ENCODE measurements at regions not wholly inside any gene's neighbourhood (a gene's known extent, or its start where the extent isn't known, plus 50 kb on each side); places are given as distances from the start of the nearest gene placed in this dataset.

- no peak overlapping the region for H2BK5ac ChIP-seq (ENCODE audit: insufficient read length, low read length)
- no peak overlapping the region for H2AFZ ChIP-seq (ENCODE audit: low read length)
- Mint-ChIP-seq H3K36me3 (ENCODE audit: insufficient read depth in 1 of 3, low read depth in 3 of 3) (peaks cover 6 to 52% (median 13%) of the 10 kb centered on the region in 3 experiments), H3K9me3 (peaks cover 34 to 40% of the 10 kb centered on the region in 2 experiments), H3K27me3 (ENCODE audit: low read depth) (no peaks in the 10 kb centered on the region; the same call in 1 of the 2 replicates), H3K4me3 (no peak overlapping the region), H3K4me1 (peaks cover 23 to 32% of the 10 kb centered on the region in 2 experiments), H3K27ac (peak overlapping the region; percentile 26 to 74 (median 72); a peak in 5 of 7 replicates)
- H4K8ac ChIP-seq (replicated peaks; ENCODE audit: insufficient read length, low read depth, low read length) = no peak overlapping the region
- H3K27me3 ChIP-seq (ENCODE audit: insufficient read depth, low read length) = no peaks in the 10 kb centered on the region
- no peak overlapping the region for H3K14ac ChIP-seq (ENCODE audit: insufficient read depth, low read length)
- H3K23ac ChIP-seq (ENCODE audit: insufficient read length, low read depth, low read length) = no peak overlapping the region
- H3K4me1 ChIP-seq (ENCODE audit: insufficient read depth, low read length) = no peaks in the 10 kb centered on the region
- no peak for TF ChIP-seq CTCF (conservative IDR thresholded peaks at IDR 0.05)
- WGBS (ENCODE audit: extremely low coverage, insufficient read length, low lambda C conversion rate) = no CpG with 5 or more reads among the region's 4 CpGs
- peak; percentile 65 for DNase-seq
- no peak overlapping the region for H3T11ph ChIP-seq (ENCODE audit: low read length)
- no peaks in the 10 kb centered on the region for H4K20me1 ChIP-seq (ENCODE audit: control insufficient read depth, insufficient read depth, insufficient read length)
- H4K5ac ChIP-seq (ENCODE audit: insufficient read length, low read depth, low read length) = no peak overlapping the region
- H3K23me2 ChIP-seq (ENCODE audit: insufficient read length, low read depth, low read length, poor library complexity, severe bottlenecking) = no peaks in the 10 kb centered on the region
- no peak overlapping the region for H2BK120ac ChIP-seq (ENCODE audit: low read depth, low read length, poor library complexity, severe bottlenecking)
- no peak overlapping the region for H3K18ac ChIP-seq (ENCODE audit: insufficient read length, low read depth, low read length)
- H3K9ac ChIP-seq (ENCODE audit: extremely low read depth, insufficient read length, low read length) = no peak overlapping the region
- H2BK15ac ChIP-seq (ENCODE audit: low read depth, low read length) = no peak overlapping the region
- no peak overlapping the region for H2BK12ac ChIP-seq (ENCODE audit: insufficient read length, low read depth, low read length)
- no peak overlapping the region for H3K4ac ChIP-seq (ENCODE audit: low read depth, low read length)
- no peaks in the 10 kb centered on the region for H3K9me3 ChIP-seq (ENCODE audit: control insufficient read depth, low read depth, low read length)
- H3K56ac ChIP-seq (ENCODE audit: insufficient read length, low read depth, low read length) = no peak overlapping the region
- no peaks in the 10 kb centered on the region for H3K79me2 ChIP-seq (ENCODE audit: insufficient read depth, low read length)
- no peak overlapping the region for H3K27ac ChIP-seq (ENCODE audit: insufficient read length, low read depth, low read length)
- H3K79me1 ChIP-seq (ENCODE audit: insufficient read depth, low read depth, low read length, poor library complexity, severe bottlenecking) = no peaks in the 10 kb centered on the region
- no peak overlapping the region for H3K4me2 ChIP-seq (ENCODE audit: insufficient read depth, insufficient read length, low read length)
- no peak overlapping the region for H2AK5ac ChIP-seq (ENCODE audit: insufficient read length, low read length)
- H2BK20ac ChIP-seq (ENCODE audit: low read depth, low read length, poor library complexity, severe bottlenecking) = no peak overlapping the region
- H4K91ac ChIP-seq (ENCODE audit: insufficient read length, low read depth, low read length) = no peak overlapping the region
These were observed 102.8 kb downstream of the SOX14 start for GRCh38 chr3:137866933-137867332.

All from H9 (cell line).